ENCODE measurements at regions not wholly inside any gene's neighbourhood (a gene's known extent, or its start where the extent isn't known, plus 50 kb on each side); places are given as distances from the start of the nearest gene placed in this dataset.

GRCh38 chr18:5064841-5065370 lies 132.2 kb downstream of the AKAIN1 start:
- Histone ChIP-seq H3K9me2 (replicated peaks; ENCODE audit: low read depth, low read length) (no peaks in the 10 kb centered on the region), H3K9ac (ENCODE audit: low read depth, low read length, poor library complexity, severe bottlenecking) (no peak overlapping the region), H3K4me2 (ENCODE audit: low read depth, low read length, poor library complexity, severe bottlenecking) (no peak overlapping the region), H2AFZ (ENCODE audit: low read length) (no peak overlapping the region), H3K27me3 (ENCODE audit: insufficient read depth, low read length, poor library complexity, severe bottlenecking) (no peaks in the 10 kb centered on the region), H3F3A (ENCODE audit: low read depth) (no peaks in the 10 kb centered on the region), H3K4me1 (ENCODE audit: insufficient read depth, low read length, poor library complexity, severe bottlenecking) (no peaks in the 10 kb centered on the region), H3K36me3 (ENCODE audit: insufficient read depth, low read length) (no peaks in the 10 kb centered on the region), H3K4me3 (ENCODE audit: low read length, poor library complexity, severe bottlenecking) (no peak overlapping the region), H4K20me1 (ENCODE audit: insufficient read depth, low read length, poor library complexity, severe bottlenecking) (no peaks in the 10 kb centered on the region), H3K79me2 (ENCODE audit: insufficient read depth, low read length) (no peaks in the 10 kb centered on the region), H3K9me3 (ENCODE audit: insufficient read depth, low read depth, low read length) (no peaks in the 10 kb centered on the region)
- TF ChIP-seq CTCF (conservative IDR thresholded peaks at IDR 0.05; ENCODE audit: low read length) (no peak), EZH2phosphoT487 (IDR thresholded peaks at IDR 0.05; ENCODE audit: borderline replicate concordance) (no peak)

- no peaks in the 10 kb centered on the region for H3K27me3 ChIP-seq (ENCODE audit: insufficient read depth, low read length, poor library complexity, severe bottlenecking)
- peaks cover 10% of the 10 kb centered on the region for H3K4me1 ChIP-seq (ENCODE audit: insufficient read depth, low read length, poor library complexity, severe bottlenecking)
- TF ChIP-seq EZH2phosphoT487 (IDR thresholded peaks at IDR 0.05; ENCODE audit: borderline replicate concordance) (no peak), CTCF (conservative IDR thresholded peaks at IDR 0.05; ENCODE audit: low read length) (no peak)
- no peaks in the 10 kb centered on the region for H3F3A ChIP-seq (ENCODE audit: low read depth)
- H3K9ac ChIP-seq (ENCODE audit: low read depth, low read length, poor library complexity, severe bottlenecking), result no peak overlapping the region
- H3K4me3 ChIP-seq (ENCODE audit: low read length, poor library complexity, severe bottlenecking), result no peak overlapping the region
- no peaks in the 10 kb centered on the region for H4K20me1 ChIP-seq (ENCODE audit: insufficient read depth, low read length, poor library complexity, severe bottlenecking)
- H2AFZ ChIP-seq (ENCODE audit: low read length), result no peak overlapping the region
- H3K4me2 ChIP-seq (ENCODE audit: low read depth, low read length, poor library complexity, severe bottlenecking), result no peak overlapping the region
- H3K79me2 ChIP-seq (ENCODE audit: insufficient read depth, low read length), result no peaks in the 10 kb centered on the region
- no peaks in the 10 kb centered on the region for H3K36me3 ChIP-seq (ENCODE audit: insufficient read depth, low read length)
- no peaks in the 10 kb centered on the region for H3K9me2 ChIP-seq (replicated peaks; ENCODE audit: low read depth, low read length)
- H3K9me3 ChIP-seq (ENCODE audit: insufficient read depth, low read depth, low read length), result no peaks in the 10 kb centered on the region
Observed at GRCh38 chr18:5061785-5062184, 135.3 kb downstream of the AKAIN1 start.

GRCh38 chr18:5060543-5060942 lies 136.5 kb downstream of the AKAIN1 start:
- H3K4me1 ChIP-seq (ENCODE audit: insufficient read depth, low read length, poor library complexity, severe bottlenecking), result peaks cover 10% of the 10 kb centered on the region
- H4K20me1 ChIP-seq (ENCODE audit: insufficient read depth, low read length, poor library complexity, severe bottlenecking), result no peaks in the 10 kb centered on the region
- H3K79me2 ChIP-seq (ENCODE audit: insufficient read depth, low read length), result no peaks in the 10 kb centered on the region
- H3K9ac ChIP-seq (ENCODE audit: low read depth, low read length, poor library complexity, severe bottlenecking), result no peak overlapping the region
- no peak overlapping the region for H2AFZ ChIP-seq (ENCODE audit: low read length)
- TF ChIP-seq CTCF (conservative IDR thresholded peaks at IDR 0.05; ENCODE audit: low read length) (no peak), EZH2phosphoT487 (IDR thresholded peaks at IDR 0.05; ENCODE audit: borderline replicate concordance) (no peak)
- no peak overlapping the region for H3K4me3 ChIP-seq (ENCODE audit: low read length, poor library complexity, severe bottlenecking)
- no peak overlapping the region for H3K4me2 ChIP-seq (ENCODE audit: low read depth, low read length, poor library complexity, severe bottlenecking)
- no peaks in the 10 kb centered on the region for H3K9me2 ChIP-seq (replicated peaks; ENCODE audit: low read depth, low read length)
- H3F3A ChIP-seq (ENCODE audit: low read depth), result no peaks in the 10 kb centered on the region
- H3K27me3 ChIP-seq (ENCODE audit: insufficient read depth, low read length, poor library complexity, severe bottlenecking), result no peaks in the 10 kb centered on the region
- H3K36me3 ChIP-seq (ENCODE audit: insufficient read depth, low read length), result no peaks in the 10 kb centered on the region
- no peaks in the 10 kb centered on the region for H3K9me3 ChIP-seq (ENCODE audit: insufficient read depth, low read depth, low read length)
